ES-I3 (cell line): ENCODE measurements at regions not wholly inside any gene's neighbourhood (a gene's known extent, or its start where the extent isn't known, plus 50 kb on each side); places are given as distances from the start of the nearest gene placed in this dataset.

Experiments used
- H3K36me3 ChIP-seq: 2 replicates; pipeline ENCODE4 v1.6.1; 2013; ENCODE audit warnings: mild to moderate bottlenecking, low read length, control low read depth, moderate library complexity; ENCODE audit not compliant: insufficient read depth
- H3K4me1 ChIP-seq: 2 replicates; pipeline ENCODE4 v1.6.1; 2013; ENCODE audit warnings: mild to moderate bottlenecking, control low read depth, low read length; ENCODE audit not compliant: insufficient read depth
- H3K9ac ChIP-seq: 2 replicates; pipeline ENCODE4 v1.6.1; 2013; ENCODE audit warnings: low read depth, mild to moderate bottlenecking, low read length, moderate library complexity
- H3K9me3 ChIP-seq: 2 replicates; pipeline ENCODE4 v1.6.1; 2013; ENCODE audit warnings: mild to moderate bottlenecking, low read length, moderate library complexity; ENCODE audit not compliant: control insufficient read depth, insufficient read depth

DNA sequence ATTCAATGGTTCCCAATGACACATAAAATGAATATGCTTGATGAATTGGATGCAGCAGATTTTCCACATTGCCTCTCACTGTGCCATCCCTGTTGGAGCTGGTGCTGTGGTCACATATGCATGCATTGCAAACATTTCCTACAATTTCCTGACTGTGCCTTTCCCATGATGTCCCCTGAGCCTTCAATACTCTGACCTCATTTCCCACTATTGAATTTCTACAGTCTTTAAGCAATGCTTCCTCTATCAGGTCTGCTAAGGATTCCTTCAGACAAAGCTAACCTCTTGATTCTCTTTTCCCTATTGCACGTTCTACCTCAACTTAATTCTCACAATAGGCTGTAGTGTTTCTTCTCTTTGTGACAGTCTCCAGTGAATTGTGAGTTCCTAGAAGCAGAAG lies 342.5 kb upstream of the CRIM1 start:
- no peaks in the 10 kb centered on the region for H3K36me3 ChIP-seq
- no peaks in the 10 kb centered on the region for H3K9me3 ChIP-seq
- H3K9ac ChIP-seq, result no peak overlapping the region
- H3K4me1 ChIP-seq, result no peaks in the 10 kb centered on the region

DNA sequence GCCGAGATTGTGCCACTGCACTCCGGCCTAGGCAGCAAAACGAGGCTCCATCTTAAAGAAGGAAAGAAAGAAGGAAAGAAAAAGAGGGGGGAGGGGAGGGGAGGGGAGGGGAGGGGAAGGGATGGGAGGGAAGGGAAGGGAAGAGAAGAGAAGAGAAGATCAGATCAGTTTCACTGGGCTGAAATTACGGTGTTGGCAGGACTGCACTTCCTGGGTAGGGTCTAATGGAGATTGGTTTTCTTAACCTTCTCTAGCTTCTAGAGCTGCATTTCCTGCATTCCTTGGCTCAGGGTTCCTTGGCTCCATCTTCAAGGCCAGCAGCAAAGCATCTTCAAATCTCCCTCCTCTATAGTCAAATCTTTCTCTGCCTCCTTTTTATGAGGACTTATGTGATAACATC lies 349.1 kb upstream of the CRIM1 start:
- Histone ChIP-seq H3K36me3 (no peaks in the 10 kb centered on the region), H3K4me1 (no peaks in the 10 kb centered on the region), H3K9me3 (no peaks in the 10 kb centered on the region), H3K9ac (no peak overlapping the region)

DNA sequence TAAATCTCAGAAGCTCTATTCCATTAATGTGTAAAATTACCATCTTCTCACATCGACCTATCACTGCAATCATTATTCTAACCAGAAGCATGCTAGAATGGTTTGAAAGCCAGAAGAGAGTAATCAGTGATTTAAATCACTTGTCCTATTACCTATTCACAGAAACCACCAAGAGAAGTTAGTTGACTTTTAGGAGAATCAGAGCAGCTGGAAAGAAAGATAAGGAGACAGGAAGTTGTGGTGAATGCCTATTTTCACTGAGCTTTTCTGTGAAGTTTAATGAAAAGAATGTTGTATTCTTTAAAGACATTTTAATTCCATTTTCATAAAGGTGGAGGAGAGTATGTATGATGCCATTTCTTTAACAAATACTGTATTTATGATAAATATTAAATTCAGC lies 352.6 kb upstream of the CRIM1 start:
- Histone ChIP-seq H3K36me3 (no peaks in the 10 kb centered on the region), H3K4me1 (no peaks in the 10 kb centered on the region; the same call in 1 of the 2 replicates), H3K9me3 (no peaks in the 10 kb centered on the region), H3K9ac (no peak overlapping the region)

DNA sequence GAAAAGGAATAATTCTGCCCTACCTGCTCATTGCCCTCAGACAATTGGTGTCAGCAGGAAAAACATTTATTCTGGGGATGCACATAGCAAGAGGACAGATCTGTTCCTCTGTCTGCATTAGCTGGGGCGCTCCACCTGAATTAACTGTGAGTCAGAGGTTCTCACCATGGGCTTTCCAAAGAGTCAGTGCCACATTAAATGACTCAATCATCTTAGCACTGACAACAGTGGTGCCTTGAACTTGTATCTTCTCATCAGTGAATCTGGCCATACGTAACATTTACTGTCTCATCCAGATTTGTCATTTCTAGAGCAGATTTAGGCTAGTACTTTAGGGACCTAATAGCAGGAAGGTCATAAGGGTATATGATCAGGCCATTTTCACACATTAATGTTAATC lies 358.1 kb upstream of the CRIM1 start:
- 0 out of 2 replicates have a peak, but pooled peaks cover 2% of the 10 kb centered on the region for H3K9me3 ChIP-seq
- H3K4me1 ChIP-seq, result no peaks in the 10 kb centered on the region; the same call in 1 of the 2 replicates
- H3K9ac ChIP-seq, result no peak overlapping the region
- no peaks in the 10 kb centered on the region for H3K36me3 ChIP-seq

DNA sequence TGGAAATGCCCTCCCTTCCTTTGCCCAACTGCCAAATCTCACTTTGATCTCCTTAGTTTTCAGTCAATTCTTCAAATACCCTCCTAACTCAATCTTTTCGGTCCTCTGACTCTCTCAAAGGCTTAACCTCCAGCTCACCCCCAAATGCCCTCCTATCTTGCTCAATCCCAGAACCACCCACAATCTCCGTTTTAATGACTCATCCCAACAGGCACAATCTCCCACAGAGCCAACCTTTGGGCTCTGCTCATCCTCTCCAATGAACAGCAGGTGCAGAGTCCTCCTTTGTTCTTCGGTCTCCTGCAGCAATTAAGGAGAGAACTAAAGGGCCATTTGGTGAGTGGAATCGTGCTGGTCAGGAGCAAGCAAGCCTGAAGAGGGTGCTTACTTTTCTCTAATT lies 366.1 kb upstream of the CRIM1 start:
- H3K9ac ChIP-seq, result no peak overlapping the region
- no peaks in the 10 kb centered on the region for H3K4me1 ChIP-seq
- H3K36me3 ChIP-seq, result no peaks in the 10 kb centered on the region
- peaks cover 5% of the 10 kb centered on the region; the same call in 1 of the 2 replicates for H3K9me3 ChIP-seq

DNA sequence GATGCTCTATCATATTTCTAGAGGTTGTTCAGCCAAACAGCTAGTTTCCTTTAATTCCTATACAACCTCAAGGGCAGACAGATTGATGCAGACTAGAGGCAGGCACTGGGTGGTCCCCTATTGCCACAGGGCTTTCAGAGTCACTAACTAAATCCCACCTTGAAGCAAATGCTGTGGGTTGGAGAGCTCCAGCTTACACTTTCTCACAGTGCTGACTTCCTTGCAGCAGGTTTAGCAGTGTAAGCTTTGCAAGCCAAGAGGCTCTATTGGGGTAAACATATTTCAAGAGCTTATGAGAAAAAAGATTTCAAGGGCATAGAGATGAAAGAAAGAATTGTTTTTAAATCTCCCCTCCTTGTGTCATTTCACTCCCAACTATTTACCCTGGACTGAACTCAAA lies 366.5 kb upstream of the CRIM1 start:
- Histone ChIP-seq H3K4me1 (no peaks in the 10 kb centered on the region), H3K36me3 (no peaks in the 10 kb centered on the region)

DNA sequence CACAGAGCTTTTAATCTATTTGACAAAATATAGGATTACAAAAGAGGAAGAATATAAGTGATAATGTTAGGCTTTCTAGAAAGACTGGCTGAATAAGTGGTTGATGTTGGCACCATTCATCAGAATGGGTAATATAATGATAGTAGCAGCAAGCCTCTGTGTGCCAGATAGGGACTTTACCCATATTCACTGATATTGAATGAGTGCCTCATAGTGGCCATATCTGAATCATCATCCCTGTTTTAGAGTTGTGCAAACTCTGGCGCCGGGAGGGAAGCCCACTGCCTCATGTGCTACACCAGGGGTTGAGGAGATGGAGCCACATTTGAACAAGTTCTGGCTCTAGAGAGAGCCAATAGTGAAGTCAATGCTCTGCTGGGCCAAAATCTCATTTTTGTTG lies 368.7 kb upstream of the CRIM1 start:
- peaks cover 4% of the 10 kb centered on the region; the same call in 1 of the 2 replicates for H3K9me3 ChIP-seq
- no peak overlapping the region for H3K9ac ChIP-seq
- no peaks in the 10 kb centered on the region for H3K36me3 ChIP-seq
- H3K4me1 ChIP-seq, result no peaks in the 10 kb centered on the region

More for the DNA sequence above, 366.5 kb upstream of the CRIM1 start:
- Histone ChIP-seq H3K9me3 (peaks cover 4% of the 10 kb centered on the region; the same call in 1 of the 2 replicates), H3K9ac (no peak overlapping the region)

DNA sequence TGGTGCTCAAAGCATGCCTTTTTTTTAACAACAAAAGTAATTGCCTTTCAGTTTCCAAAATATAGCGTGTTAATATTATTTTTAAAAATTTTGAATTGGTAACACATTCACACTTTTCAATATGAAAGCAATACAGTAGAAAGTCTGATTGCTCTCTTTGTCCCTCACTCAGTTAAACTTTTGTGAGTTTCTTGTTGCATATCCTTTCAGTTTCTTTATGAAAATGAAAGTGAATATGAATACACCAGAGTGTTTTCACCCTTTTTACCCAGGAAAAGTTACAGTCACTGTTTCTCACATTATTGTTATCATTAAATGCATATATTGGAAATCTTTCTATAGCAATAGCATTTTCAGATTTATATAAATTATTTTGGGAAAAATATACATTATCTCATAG lies 377.4 kb upstream of the CRIM1 start:
- no peaks in the 10 kb centered on the region for H3K9me3 ChIP-seq

DNA sequence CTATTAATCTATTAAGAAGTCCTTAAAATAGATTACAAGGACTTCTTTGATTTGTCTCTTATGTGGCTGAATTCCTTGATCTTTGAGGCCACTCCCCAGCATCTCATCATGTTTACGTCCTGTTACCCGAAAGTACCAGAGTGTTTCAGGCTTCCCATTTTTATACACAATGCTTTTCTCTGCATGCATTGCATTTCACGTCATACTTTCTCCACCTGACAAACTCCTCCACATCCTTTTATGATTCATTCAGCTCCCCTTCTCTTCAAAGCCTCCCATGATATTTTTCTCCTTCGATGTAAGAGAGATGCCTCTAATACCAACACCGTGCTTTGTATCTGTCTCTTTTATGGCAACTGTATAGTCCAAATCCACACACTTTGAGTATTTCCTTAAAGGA lies 379.0 kb upstream of the CRIM1 start:
- Histone ChIP-seq H3K9me3 (no peaks in the 10 kb centered on the region), H3K4me1 (0 out of 2 replicates have a peak, but pooled peaks cover under 1% of the 10 kb centered on the region), H3K9ac (no peak overlapping the region), H3K36me3 (no peaks in the 10 kb centered on the region)

More for the DNA sequence above, 377.4 kb upstream of the CRIM1 start:
- no peaks in the 10 kb centered on the region for H3K36me3 ChIP-seq
- no peak overlapping the region for H3K9ac ChIP-seq
- no peaks in the 10 kb centered on the region for H3K4me1 ChIP-seq

DNA sequence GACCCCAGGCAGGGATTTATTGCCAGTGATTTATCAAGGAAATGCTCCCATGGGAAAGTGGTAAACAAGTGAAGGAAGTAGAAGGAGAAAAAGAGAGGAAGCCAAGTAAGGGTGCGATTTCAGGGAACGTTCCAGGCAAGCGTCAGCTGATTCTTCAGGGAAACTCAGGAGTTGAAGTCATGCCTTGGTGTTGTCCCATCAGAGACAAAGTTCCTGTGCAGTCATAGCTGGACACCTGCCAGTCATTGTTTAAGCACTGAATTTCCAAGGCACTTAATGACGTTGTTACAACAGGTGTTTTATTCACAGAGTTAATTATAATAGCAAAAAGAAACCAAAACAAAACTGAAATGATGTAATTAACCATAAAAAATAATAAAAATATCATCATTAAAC lies 381.8 kb upstream of the CRIM1 start:
- 0 out of 2 replicates have a peak, but pooled peaks cover 4% of the 10 kb centered on the region for H3K4me1 ChIP-seq
- H3K9me3 ChIP-seq, result no peaks in the 10 kb centered on the region
- H3K36me3 ChIP-seq, result no peaks in the 10 kb centered on the region
- H3K9ac ChIP-seq, result no peak overlapping the region

DNA sequence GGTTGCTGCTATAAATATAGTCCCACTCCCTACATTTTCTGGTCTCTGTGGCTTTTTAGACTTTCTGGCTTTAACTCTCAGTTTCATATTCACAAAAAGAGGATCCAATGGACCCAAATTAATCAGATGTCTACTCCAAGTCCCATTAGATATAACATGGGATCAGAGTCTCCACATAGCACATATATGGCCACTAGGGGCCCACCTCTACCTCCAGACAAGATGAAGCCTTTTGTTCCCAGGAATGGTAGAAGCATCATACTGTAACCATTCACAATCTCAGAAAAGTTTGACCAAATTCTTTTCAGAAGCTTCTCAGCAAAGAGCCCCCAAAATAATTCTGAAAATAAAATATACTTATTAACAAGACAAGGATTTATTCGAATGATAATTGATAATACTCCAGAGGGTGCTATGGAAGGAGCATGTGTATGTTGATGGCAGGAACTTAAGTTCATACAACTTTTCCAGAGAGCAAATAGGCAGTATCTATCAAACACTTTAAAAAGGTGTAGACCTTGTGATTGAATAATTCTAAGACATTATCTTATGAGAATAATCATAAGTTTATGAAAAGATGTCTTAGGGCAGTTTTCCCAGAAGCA lies 382.3 kb upstream of the CRIM1 start:
- Histone ChIP-seq H3K4me1 (0 out of 2 replicates have a peak, but pooled peaks cover 4% of the 10 kb centered on the region), H3K36me3 (no peaks in the 10 kb centered on the region), H3K9ac (no peak overlapping the region), H3K9me3 (no peaks in the 10 kb centered on the region)

DNA sequence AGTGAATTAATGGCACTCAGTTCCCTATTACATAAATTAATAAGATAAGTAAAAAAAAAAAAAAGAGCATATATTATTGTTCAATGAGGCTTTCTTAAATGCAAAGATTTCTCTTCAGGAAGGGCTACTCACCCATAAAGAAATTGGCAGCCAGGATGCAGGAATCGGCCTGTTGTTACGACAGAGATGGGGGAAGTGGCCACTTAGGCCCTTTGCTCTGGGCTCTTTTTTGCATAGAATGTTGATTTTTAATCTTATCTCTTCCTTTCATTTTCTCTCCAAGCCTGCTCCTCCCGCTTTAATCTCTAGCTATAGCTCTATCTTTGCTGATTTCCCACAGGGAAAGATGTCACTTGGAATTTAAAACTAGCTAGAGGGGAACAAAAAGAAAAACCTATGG lies 391.8 kb upstream of the CRIM1 start:
- H3K9me3 ChIP-seq, result no peaks in the 10 kb centered on the region
- no peaks in the 10 kb centered on the region for H3K36me3 ChIP-seq
- no peak overlapping the region for H3K9ac ChIP-seq
- no peaks in the 10 kb centered on the region; the same call in 1 of the 2 replicates for H3K4me1 ChIP-seq

DNA sequence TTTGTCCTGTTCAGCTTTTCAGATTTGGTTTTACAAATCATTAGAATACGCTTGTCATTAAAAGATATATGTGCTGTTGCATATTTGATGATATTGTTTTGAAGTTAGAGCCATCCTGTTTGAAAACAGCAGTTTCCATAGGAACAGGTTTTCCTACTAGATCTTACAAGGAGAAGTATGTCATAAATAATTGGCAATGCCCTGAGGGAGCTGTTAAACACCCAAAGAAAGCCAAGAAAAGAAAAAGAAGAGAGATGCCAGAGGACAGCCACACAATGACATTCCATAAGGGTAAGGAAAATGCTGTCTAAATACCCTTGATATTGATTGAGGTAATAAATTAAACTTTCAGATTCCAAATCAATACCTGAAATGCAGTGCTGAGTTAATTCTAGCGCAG lies 392.2 kb upstream of the CRIM1 start:
- Histone ChIP-seq H3K36me3 (no peaks in the 10 kb centered on the region), H3K4me1 (no peaks in the 10 kb centered on the region; the same call in 1 of the 2 replicates), H3K9me3 (no peaks in the 10 kb centered on the region), H3K9ac (no peak overlapping the region)

DNA sequence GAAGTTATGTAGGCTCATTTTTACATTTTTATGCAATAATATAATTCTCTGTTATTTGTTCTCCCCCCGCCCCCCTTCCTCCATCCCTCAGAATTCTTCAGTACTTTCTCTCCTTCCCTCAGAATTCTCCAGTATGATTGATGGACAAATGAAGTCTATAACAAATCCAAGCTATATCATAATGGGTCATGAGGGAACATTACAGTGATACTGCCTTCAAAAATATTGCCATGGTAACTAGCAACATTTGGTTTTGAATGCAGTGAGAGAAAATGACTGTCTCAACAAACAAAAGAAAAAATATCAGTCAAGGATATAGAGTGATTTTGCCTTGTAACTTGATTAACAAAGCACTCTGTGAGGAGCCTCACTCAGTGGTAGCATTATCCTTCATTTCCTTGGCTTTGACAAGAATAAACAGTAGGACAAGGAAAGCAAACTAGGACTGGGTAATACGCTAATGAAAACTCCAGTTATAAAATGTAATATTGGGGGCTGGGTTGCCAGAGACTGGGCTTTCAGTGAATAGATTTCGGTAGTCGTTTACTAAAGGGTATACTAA lies 392.9 kb upstream of the CRIM1 start:
- H3K9ac ChIP-seq, result no peak overlapping the region
- no peaks in the 10 kb centered on the region for H3K36me3 ChIP-seq
- H3K9me3 ChIP-seq, result no peaks in the 10 kb centered on the region
- no peaks in the 10 kb centered on the region; the same call in 1 of the 2 replicates for H3K4me1 ChIP-seq

DNA sequence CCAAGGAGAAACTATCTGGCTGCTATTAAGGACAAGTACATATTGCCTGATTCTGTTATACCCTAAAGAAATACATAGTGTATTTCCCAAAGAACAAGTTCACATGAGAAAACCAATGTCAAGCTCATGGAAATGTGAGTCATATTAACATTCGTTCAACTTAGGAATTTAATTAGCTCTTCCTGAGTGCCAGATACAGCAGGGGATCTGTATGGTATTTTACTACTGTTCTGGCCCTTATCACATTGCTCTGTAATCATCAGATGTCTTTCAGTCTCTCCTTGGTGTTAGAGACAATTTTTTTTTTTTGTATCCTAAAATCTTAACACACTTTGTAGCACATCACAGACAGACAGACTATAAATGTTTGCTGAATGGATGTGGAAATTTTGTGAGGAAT lies 395.0 kb upstream of the CRIM1 start:
- Histone ChIP-seq H3K36me3 (no peaks in the 10 kb centered on the region), H3K9ac (no peak overlapping the region), H3K4me1 (no peaks in the 10 kb centered on the region; the same call in 1 of the 2 replicates), H3K9me3 (no peaks in the 10 kb centered on the region)
